ENCODE measurements at regions not wholly inside any gene's neighbourhood (a gene's known extent, or its start where the extent isn't known, plus 50 kb on each side); places are given as distances from the start of the nearest gene placed in this dataset.

- DNase-seq (ENCODE audit: low read depth in 2 of 2): no peak
Measured at GRCh38 chr1:229047840-229048620, 222.9 kb upstream of the RAB4A start.

DNA sequence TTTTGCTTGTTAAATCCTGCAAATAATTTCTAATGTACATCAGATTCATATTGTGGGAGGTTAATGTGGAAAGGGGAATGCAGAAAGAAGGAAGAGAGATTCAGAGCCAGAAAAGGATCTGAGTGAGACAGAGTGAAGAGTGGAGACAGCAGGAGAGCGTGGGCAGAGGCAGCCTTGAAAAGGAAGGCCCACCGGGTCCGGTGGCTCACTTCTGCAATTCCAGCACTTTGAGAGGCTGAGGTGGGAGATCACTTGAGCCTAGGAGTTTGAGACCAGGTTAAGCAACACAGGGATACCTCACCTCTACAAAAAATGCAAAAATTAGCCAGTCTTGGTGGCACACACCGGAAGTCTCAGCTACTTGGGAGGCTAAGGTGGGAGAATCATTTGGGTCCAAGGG, 222.0 kb upstream of the RAB4A start:
- DNase-seq (ENCODE audit: low read depth in 2 of 2): no peak

GRCh38 chr1:229056046-229056445, 214.9 kb upstream of the RAB4A start:
- no peak for DNase-seq (ENCODE audit: low read depth in 2 of 2)

GRCh38 chr1:229058111-229058561, 212.8 kb upstream of the RAB4A start:
- no peak for DNase-seq (ENCODE audit: low read depth in 2 of 2)

DNA sequence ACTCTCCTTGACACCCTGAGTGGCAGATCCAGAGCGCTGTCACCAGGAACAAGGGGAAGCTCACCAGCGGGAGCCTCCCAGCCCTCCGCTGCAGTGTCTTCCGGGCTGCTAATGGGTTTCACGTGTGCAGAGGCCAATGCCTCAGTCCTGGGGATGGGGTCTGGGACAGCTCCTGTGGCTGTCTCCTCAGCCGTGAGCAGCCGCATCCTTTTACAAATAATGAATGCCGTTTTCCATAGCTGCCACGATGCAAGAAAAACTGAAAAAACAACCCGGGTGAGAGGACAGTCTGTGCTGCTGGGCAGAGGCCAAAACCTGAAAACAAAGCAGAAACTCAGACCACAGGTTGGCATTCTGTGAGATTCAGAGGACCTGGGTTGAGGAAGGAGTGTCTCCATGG, 212.2 kb upstream of the RAB4A start:
- DNase-seq (ENCODE audit: low read depth in 2 of 2): peak; percentile 53 to 64

DNA sequence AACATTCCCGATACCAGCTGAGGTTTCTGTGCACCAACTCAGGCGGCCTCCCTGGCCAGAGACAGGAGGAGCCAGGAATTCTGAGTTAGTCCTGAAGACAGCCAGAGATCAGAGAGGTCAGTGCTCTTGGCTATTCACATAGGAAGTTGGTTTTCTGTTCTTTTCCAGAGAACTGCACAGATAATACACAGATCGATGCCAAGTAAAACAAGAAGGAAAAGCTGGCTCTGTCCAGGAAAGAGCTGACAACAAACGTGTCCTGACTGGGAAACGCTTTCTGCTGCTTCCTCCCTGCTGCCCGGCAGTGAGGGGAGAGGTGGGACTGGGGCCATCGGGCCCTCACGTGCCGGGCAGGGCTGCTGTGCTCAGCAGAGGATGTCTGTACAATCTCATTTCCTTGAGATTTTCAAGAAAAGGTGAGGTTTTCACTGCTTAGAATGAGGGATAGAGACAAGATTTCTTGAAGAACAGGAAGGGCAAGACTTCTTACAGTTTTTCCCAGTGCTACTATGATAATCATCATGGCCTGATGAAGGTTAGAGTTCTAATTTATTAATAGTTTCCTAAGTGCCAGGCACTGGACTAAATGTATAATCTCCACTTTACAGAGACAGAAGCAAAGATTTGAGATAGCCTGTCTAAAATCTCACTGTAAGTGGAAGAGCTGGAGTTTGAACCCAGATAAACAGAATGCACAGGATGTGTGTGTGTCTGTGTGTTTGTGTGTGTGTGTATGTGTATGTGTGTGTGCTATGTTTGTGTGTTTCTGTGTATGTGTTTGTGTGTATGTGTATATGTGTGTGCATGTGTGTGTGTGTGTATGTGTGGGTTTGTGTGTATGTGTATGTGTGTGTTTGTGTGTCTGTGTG, 211.0 kb upstream of the RAB4A start:
- peak; percentile 83 to 90 for DNase-seq (ENCODE audit: low read depth in 2 of 2)

DNA sequence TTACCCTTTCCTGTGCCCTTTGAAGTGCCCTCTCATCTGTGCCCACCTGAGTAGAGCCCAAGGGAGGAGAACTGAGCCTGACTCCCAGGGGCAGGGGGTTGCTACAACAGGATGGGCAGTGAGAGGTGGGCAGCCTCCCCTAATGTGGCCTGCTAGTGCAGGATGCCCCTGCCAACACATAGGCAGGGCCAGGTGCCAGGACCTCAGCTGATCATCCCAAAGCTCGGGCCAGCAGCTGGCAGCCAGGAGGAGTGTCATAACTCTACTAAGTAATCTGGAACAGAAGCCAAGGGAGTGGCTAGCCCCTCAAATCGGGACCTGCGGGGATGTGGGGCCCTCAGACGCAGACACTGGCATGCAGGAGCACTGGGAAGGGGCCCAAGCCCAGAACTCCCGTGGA, 208.8 kb upstream of the RAB4A start:
- no peak for DNase-seq (ENCODE audit: low read depth in 2 of 2)

- DNase-seq (ENCODE audit: low read depth in 2 of 2): no peak
Measured at GRCh38 chr1:229063154-229063773, 207.6 kb upstream of the RAB4A start.

- DNase-seq (ENCODE audit: low read depth in 2 of 2): peak in 1 of 2 donors; percentile 24
Measured at GRCh38 chr1:229064320-229065168, 206.4 kb upstream of the RAB4A start.

DNA sequence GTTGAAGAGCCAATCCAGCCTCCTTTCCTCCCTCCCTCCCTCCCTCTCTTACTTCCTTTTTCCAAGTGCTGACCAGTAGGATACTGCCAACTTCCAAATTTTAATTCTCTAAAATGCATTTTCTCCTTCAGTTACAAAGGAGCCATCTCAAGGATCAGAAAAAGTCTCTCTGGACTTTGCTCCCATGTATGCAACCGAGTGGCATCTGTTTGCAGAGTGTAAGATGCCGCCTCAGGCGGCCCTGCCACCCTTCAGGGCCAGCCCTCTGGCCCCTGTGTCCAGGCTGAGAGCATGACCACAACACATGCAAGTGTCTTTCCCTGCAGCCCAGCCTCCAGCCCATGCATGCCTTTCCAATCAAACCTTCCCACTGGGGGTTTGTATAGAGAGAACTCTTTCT, 205.3 kb upstream of the RAB4A start:
- DNase-seq (ENCODE audit: low read depth in 2 of 2): no peak

DNA sequence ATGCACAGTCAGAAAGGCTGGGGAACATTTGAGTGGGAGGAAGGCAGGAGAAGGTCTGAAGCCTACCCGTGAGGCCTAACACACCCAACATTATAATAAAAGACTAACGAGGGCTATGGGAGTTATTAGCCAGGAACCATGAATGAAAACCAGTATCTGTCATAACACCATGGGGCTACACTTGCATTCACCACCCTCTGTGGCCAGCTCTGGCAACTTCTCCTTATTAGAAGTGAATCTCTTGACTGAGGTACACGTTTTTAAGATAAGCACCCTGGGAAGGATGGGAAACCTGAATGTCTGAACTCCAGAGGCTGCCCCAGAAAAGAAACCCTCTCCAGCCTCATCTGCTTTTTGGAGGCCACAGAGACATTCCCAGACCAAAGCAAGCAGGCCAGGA, 204.3 kb upstream of the RAB4A start:
- no peak for DNase-seq (ENCODE audit: low read depth in 2 of 2)

- DNase-seq (ENCODE audit: low read depth in 2 of 2): no peak
Measured at GRCh38 chr1:229067546-229067945, 203.4 kb upstream of the RAB4A start.

DNA sequence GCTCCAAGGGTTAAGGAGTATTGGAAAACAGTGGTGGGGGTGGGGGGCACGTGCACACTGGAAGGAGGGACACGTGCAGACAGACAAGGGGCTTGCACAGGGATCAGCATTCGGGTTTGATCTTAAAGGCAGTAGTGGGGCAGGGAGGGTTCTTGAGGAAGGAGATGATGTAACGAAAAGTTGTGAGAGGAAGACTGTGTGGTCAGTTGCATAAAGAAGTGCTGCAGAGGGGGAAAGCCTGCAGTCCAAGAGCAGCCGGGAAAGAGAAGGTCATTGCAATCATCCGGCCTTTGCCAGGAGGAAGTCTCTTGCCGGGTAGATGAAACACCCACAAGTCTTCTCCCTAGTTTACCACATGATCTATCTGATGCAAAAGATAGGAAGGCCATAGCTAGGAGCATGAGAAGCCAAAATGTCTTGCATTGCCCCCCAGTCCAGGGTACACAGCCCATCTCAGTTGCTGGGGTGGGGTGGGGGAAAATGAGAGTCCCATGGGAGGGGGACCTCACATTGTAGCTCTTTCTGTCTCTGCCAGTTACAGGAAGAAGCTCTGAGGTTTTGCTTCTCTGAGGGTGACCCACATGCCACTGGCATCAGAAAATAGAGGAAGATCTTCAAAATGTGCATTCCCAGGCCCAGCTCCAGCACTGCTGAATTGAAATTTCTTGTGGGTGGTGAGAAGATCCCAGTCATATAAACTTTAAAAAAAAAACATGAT, 202.5 kb upstream of the RAB4A start:
- no peak for DNase-seq (ENCODE audit: low read depth in 2 of 2)

DNA sequence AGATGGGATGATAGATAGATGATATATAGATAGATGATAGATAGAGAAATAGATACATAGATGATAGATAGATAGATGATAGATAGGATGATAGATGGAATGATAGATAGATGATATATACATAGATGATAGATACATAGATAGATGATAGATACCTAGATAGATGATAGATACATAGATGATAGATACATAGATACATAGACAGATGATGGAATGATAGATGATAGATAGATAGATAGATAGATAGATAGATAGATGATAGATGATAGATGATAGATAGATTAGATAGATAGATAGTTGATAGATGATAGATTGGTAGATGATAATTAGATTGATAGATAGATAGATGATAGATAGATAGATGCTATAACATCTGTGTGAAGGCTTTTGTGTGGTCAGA, 201.7 kb upstream of the RAB4A start:
- DNase-seq (ENCODE audit: low read depth in 2 of 2): no peak

GRCh38 chr1:229070168-229070567, 200.7 kb upstream of the RAB4A start:
- DNase-seq (ENCODE audit: low read depth in 2 of 2): peak in 1 of 2 donors; percentile 29

GRCh38 chr1:229073251-229073650, 197.7 kb upstream of the RAB4A start:
- no peak for DNase-seq (ENCODE audit: low read depth in 2 of 2)

DNA sequence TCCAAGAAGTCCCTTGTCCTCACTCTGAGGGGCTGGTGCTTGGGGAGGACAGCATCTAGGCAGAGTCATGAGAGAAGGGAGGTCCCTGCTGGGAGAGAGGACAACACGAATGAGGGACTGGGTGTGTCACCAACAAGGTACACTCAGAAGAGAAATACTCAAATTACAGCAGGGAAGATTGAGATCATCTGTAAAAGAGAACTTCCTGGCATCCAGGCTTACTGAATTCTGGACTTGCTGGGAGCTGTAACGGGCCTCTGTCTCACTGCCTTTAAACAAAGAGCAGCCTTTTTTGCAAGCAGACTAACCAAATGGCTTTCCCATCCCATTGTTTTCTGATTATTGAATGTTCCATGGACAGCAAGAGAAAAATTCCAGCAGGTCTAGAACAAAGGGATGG, 195.7 kb upstream of the RAB4A start:
- DNase-seq (ENCODE audit: low read depth in 2 of 2): no peak

DNA sequence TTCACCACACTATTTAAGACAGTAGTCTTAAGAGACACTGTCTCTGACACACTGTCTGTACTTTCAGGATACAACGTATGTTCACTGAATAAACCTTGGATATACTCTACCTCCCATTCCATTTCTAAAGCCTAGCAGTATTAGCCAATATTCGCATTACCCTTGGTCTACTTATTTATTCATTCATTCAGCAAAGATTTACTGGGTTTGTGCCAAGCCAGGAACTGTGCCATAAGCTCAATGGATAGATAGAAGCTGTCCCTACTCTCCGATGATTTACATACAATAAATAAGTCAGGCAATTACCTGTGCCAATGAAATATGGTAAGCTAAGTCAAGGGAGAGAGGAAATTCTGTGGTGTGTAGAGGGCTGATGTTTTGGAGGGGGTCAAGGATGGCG, 195.2 kb upstream of the RAB4A start:
- no peak for DNase-seq (ENCODE audit: low read depth in 2 of 2)

GRCh38 chr1:229076195-229076594, 194.7 kb upstream of the RAB4A start:
- no peak for DNase-seq (ENCODE audit: low read depth in 2 of 2)

- no peak for DNase-seq (ENCODE audit: low read depth in 2 of 2)
Measured at GRCh38 chr1:229079016-229079595, 191.8 kb upstream of the RAB4A start.

Measured in dermis microvascular lymphatic vessel endothelial cell (primary cell).